ENCODE measurements at regions not wholly inside any gene's neighbourhood (a gene's known extent, or its start where the extent isn't known, plus 50 kb on each side); places are given as distances from the start of the nearest gene placed in this dataset.

DNA sequence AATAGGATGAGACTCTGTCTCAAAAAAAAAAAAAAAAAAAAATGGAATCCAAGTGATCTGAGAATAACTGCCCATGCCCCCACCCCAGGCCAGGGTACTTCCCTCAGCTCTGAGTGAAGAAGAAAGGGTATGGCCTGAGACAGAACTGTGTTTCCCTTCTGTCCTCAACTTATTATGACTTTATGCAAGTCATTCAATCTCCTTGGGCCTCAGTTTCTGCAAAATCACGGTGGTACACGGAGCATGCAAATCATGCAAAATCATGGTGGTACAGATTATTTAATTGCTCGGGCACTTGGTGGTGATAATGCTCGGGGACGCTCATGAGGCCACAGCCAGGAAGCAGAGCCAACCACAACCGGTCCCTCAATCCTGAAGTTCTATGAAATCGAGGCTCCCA lies 56.5 kb upstream of the TBX3 start:
- no peak for DNase-seq (ENCODE audit: low read depth)

- DNase-seq (ENCODE audit: low read depth) = no peak
These were observed 54.6 kb upstream of the TBX3 start for GRCh38 chr12:114738460-114739184.

DNA sequence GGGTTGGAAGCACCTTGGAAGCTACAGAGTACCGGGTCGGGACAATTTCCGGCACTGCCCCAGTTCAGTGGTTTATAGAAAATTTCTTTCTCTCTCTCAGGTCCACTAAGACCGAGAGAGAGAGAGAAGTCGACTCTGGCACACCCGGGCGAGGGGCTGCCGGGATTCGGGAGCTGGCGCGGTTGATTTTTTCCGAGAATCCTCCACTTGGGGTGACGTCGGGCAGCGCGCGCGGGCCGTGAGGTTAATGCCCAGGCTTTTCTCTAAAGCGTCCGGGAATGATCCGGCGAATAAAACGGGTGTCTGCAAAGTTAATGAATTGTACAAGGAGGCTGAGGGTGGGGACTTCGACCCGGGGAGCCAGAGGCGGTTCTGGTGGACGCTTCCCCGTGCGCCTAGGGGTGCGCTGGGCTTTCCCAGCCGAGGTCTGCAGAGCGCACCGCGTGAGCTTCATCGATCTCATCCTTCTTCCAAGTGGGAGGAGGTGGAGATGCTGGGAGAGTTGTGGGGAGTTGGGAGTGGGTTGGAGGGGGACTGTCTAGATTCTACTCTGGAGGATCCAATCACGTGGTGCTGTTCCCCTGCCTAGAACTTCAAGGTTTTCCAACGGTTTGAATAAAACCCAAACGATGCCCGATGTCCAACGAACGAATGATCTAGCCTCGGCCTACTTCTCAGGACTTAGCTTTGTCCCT lies 51.9 kb upstream of the TBX3 start:
- DNase-seq (ENCODE audit: low read depth) = no peak

DNA sequence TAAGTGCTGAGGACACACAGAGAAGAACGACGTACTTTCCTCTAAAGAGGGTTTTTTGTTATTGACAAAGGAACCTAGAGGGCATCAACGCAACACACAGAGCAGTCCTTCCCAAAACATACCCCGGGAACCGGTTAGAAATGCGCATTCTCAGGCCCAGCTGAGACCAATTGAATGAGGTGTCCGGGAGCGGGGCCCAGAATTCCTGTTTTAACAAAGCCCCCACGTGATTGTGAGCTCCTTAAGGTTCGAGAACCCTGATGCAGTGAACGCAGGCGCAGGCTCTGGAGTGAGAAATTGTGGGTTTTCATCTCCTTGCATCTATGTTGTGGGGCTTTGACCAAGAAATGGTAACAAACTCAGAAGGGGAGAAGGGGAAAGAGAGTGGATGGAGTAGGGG lies 51.0 kb upstream of the TBX3 start:
- DNase-seq (ENCODE audit: low read depth) = no peak

DNA sequence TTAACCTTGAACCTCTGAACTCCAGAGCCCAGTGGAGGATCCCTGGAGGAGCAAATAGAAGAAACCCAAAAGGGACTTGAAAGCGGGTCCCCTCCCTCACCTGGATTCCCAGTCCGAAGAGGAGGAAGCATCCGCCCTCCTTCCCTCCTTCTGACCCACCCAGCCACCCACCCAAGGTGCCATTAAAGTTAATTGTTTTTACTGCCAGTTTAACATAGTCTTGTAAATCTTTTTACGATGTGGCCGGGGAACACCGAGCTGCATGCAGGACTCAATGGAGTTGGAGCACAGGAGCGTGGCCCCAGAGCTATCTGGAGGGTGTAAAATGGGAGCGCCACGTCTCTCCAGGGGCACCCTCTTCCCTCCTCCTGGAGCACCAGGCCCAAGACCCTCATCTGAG lies 49.9 kb upstream of the TBX3 start:
- no peak for DNase-seq (ENCODE audit: low read depth)
